Nephron (organoid): ENCODE measurements at regions not wholly inside any gene's neighbourhood (a gene's known extent, or its start where the extent isn't known, plus 50 kb on each side); places are given as distances from the start of the nearest gene placed in this dataset.

Experiments
- H3K27ac Mint-ChIP-seq, 3 experiments: 2 replicates each; pipeline ENCODE4 v1.8.0; 2020; ENCODE audit warnings: mixed read lengths in 3 of 3, mild to moderate bottlenecking in 2 of 3, moderate library complexity in 1 of 3
- H3K27me3 Mint-ChIP-seq: 2 replicates; pipeline ENCODE4 v1.8.0; 2021; ENCODE audit warnings: low read depth, mild to moderate bottlenecking, moderate library complexity, mixed read lengths
- H3K36me3 Mint-ChIP-seq: 2 replicates; pipeline ENCODE4 v1.8.0; 2020; ENCODE audit warnings: low read depth, mixed read lengths
- H3K4me1 Mint-ChIP-seq: 2 replicates; pipeline ENCODE4 v1.8.0; 2020; ENCODE audit warnings: mixed read lengths
- H3K4me3 Mint-ChIP-seq, 3 experiments: 2 replicates each; pipeline ENCODE4 v1.8.0; 2020; ENCODE audit warnings: mild to moderate bottlenecking in 3 of 3, mixed read lengths in 3 of 3, moderate library complexity in 2 of 3
- H3K9me3 Mint-ChIP-seq: 2 replicates; pipeline ENCODE4 v1.8.0; 2020; ENCODE audit warnings: mixed read lengths
- TF ChIP-seq, protein P1 (sequence below), 3 experiments: fragments of 200-600 bp; sonication (generic); IDR thresholded peaks; one replicate each; pipeline ENCODE4 v1.5.0; 2021; ENCODE audit warnings: antibody characterized with exemption in 3 of 3; ENCODE audit not compliant: unreplicated experiment in 3 of 3

DNA sequence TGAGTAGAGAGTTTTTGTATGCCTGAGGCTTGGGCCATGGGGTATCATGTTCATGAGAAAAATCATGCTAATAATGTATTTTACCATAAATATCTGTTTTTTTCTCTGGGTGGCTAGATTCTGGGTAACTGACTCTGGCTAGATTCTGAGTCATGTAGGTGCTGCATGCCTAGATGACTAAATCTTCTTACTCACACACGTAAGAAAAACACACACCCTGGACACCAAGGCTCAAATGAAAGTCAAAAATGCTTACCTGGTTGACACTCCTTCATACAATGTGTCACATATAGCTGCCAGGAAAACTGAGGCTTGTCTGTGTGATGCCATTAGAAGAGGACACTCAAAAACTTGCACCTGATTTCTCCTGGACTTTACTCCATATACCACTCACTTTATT lies 597.4 kb upstream of the SLITRK1 start:
- Mint-ChIP-seq H3K4me1 (no peaks in the 10 kb centered on the region), H3K27me3 (peaks cover 4% of the 10 kb centered on the region), H3K27ac (no peak overlapping the region), H3K4me3 (no peak overlapping the region), H3K36me3 (no peaks in the 10 kb centered on the region), H3K9me3 (peaks cover 12% of the 10 kb centered on the region)
- TF ChIP-seq, protein P1, sequence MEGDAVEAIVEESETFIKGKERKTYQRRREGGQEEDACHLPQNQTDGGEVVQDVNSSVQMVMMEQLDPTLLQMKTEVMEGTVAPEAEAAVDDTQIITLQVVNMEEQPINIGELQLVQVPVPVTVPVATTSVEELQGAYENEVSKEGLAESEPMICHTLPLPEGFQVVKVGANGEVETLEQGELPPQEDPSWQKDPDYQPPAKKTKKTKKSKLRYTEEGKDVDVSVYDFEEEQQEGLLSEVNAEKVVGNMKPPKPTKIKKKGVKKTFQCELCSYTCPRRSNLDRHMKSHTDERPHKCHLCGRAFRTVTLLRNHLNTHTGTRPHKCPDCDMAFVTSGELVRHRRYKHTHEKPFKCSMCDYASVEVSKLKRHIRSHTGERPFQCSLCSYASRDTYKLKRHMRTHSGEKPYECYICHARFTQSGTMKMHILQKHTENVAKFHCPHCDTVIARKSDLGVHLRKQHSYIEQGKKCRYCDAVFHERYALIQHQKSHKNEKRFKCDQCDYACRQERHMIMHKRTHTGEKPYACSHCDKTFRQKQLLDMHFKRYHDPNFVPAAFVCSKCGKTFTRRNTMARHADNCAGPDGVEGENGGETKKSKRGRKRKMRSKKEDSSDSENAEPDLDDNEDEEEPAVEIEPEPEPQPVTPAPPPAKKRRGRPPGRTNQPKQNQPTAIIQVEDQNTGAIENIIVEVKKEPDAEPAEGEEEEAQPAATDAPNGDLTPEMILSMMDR (IDR thresholded peaks at IDR 0.05; ENCODE audit: unreplicated experiment in 3 of 3): no peak

DNA sequence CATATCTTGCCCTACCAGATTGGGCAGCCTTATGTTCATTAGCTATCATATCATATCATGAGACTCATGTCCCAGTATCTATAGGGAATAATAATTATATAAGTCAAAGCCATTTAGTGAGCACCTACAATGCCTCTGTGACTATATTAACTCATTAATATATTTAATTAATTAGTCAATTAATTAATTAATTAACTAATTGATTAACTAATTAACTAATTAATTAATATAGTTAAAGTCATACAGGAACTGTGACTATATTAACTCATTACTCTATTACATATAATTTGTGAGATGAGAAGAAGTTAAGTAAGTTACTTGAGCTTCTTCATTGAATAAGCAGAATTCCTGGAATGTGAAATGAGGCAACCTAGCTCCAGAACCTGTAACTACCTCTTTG lies 588.3 kb upstream of the SLITRK1 start:
- no peak overlapping the region for H3K27ac Mint-ChIP-seq
- H3K27me3 Mint-ChIP-seq: peaks cover 4% of the 10 kb centered on the region
- no peak overlapping the region for H3K4me3 Mint-ChIP-seq
- peaks cover 12% of the 10 kb centered on the region for H3K9me3 Mint-ChIP-seq
- no peaks in the 10 kb centered on the region for H3K36me3 Mint-ChIP-seq
- no peaks in the 10 kb centered on the region for H3K4me1 Mint-ChIP-seq
- TF ChIP-seq, protein P1 (IDR thresholded peaks at IDR 0.05; ENCODE audit: unreplicated experiment in 3 of 3): no peak

DNA sequence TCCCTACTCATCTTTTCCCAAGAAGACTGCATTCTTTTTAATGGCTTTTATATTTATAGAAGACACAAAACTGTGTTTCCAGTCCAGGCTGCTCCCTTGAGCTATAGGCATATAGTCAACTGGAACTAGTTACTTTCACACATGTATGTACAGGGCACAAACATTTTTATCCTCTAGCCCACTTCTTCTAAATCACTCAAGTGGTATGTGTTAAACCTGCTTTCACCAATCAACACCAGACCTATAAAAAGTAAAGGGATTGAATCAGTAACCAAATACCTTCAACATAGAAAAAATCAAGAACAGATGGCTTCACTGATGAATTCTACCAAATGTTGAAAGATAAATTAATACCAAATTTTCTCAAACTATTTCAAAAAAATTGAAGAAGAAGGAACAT lies 584.2 kb upstream of the SLITRK1 start:
- Mint-ChIP-seq H3K27me3 (no peaks in the 10 kb centered on the region), H3K4me3 (no peak overlapping the region), H3K27ac (no peak overlapping the region), H3K9me3 (peaks cover 5% of the 10 kb centered on the region), H3K36me3 (no peaks in the 10 kb centered on the region), H3K4me1 (no peaks in the 10 kb centered on the region)
- TF ChIP-seq, protein P1 (IDR thresholded peaks at IDR 0.05; ENCODE audit: unreplicated experiment in 3 of 3): no peak

DNA sequence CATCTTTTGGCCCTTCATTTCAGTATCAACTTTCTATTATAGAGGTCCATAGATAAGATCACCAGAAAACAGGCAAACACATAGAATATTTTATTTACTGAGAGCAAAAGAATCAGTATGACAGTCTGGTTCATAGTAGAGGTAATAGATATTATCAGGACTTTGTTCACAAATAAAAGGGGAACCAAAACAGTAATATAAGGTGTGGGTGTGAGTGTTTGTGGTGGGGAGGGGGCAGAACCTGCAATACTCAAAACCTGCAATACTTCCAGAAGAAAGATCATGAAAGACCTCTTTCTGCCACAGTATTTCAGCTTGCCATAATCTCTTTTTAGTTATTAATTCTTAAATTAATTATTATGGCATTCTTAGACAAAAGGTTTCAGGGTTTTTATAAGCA lies 578.7 kb upstream of the SLITRK1 start:
- no peak overlapping the region for H3K27ac Mint-ChIP-seq
- H3K4me1 Mint-ChIP-seq: no peaks in the 10 kb centered on the region
- H3K27me3 Mint-ChIP-seq: no peaks in the 10 kb centered on the region
- H3K9me3 Mint-ChIP-seq: no peaks in the 10 kb centered on the region
- TF ChIP-seq, protein P1 (IDR thresholded peaks at IDR 0.05; ENCODE audit: unreplicated experiment in 3 of 3): no peak
- no peak overlapping the region for H3K4me3 Mint-ChIP-seq
- H3K36me3 Mint-ChIP-seq: no peaks in the 10 kb centered on the region

DNA sequence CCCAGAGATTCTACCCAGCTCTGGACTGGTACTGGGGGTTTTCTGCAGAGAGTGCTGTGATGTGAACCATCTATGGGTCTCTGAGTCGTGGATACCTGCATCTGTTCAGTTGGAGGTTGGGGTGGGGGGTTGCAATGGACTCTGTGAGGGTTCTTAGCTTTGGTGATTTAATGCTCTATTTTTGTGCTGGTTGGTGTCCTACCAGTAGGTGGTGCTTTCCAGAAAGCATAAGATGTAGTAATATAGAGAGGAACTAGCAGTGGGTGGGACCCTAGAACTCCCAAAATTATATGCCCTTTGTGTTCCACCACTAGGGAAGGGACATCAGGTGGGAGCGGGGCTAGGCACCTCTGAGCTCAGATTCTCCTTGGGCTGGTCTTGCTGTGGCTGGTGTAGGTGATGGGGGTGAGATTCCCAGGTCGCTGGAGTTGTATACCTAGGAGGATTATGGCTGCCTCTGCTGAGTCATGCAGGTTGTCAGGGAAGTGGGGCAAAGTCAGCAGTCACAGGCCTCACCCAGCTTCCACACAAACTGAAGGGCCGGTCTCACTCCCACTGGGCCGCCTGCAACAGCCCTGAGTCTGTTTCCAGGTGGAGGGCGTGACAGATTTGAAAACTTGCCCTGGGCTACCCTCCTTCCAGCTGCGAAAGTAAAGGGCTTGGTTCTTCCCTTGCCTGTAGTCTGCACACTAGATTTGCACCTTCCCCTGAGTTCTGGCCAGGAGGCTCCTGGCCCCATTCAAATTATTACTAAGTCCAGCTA lies 573.0 kb upstream of the SLITRK1 start:
- Mint-ChIP-seq H3K4me1 (no peaks in the 10 kb centered on the region), H3K36me3 (no peaks in the 10 kb centered on the region), H3K27me3 (no peaks in the 10 kb centered on the region), H3K4me3 (no peak overlapping the region), H3K9me3 (peaks cover 3% of the 10 kb centered on the region), H3K27ac (no peak overlapping the region)
- TF ChIP-seq, protein P1 (IDR thresholded peaks at IDR 0.05; ENCODE audit: unreplicated experiment in 3 of 3): no peak

DNA sequence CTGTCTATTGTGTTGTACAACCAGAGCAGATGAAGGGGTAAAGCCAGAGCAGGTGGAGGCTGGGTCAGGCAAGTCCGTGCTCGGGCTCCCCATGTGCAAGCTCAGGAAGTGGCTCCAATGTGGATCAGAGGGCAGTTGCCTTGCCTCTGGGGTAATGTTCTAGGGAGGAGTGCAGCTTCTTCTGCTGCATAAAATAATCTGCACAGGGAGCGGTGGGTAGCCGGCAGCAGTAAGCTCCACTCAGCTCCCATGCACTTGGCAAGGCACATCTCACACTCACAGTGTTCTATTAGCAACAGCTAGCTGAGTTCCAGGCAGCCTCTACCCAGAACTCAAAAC lies 565.3 kb upstream of the SLITRK1 start:
- Mint-ChIP-seq H3K9me3 (peaks cover 2% of the 10 kb centered on the region), H3K4me1 (no peaks in the 10 kb centered on the region), H3K4me3 (no peak overlapping the region), H3K27ac (no peak overlapping the region), H3K27me3 (no peaks in the 10 kb centered on the region), H3K36me3 (no peaks in the 10 kb centered on the region)
- TF ChIP-seq, protein P1 (IDR thresholded peaks at IDR 0.05; ENCODE audit: unreplicated experiment in 3 of 3): no peak
